ENCODE measurements at regions not wholly inside any gene's neighbourhood (a gene's known extent, or its start where the extent isn't known, plus 50 kb on each side); places are given as distances from the start of the nearest gene placed in this dataset.

DNA sequence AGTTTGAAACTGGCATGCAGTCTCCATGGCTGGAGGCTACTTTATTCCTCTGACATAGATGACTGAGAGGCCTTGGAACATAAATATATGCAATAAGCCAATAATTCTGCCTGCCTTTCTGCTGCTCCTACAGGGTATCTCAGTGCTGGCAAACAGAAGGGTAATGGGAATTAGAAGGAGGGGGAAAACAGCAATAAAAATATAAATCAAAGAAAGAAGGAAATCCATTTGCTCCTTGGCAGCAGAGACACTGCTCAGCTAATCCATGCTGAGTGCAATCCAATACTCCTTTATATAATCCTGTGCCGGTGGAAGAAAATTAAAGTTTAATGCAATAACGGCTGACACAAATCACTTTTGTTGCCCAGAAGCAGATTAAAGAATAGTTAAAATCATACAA is 478.9 kb downstream of the SPATA31D1 start:
- Histone ChIP-seq H4K91ac (ENCODE audit: low read depth, low read length) (no peak overlapping the region), H3K27me3 (ENCODE audit: insufficient read depth, low read length) (no peaks in the 10 kb centered on the region), H2BK5ac (ENCODE audit: low read depth, low read length, poor library complexity) (no peak overlapping the region), H3K14ac (ENCODE audit: low read length) (no peak overlapping the region), H2BK120ac (ENCODE audit: insufficient read depth, low read length, poor library complexity) (no peak overlapping the region), H3K4me1 (ENCODE audit: control insufficient read depth in 1 of 2, insufficient read depth in 2 of 2, low read length in 2 of 2) (no peaks in the 10 kb centered on the region), H2BK12ac (ENCODE audit: low read length) (no peak overlapping the region), H3K4me3 (ENCODE audit: low read depth, low read length) (no peak overlapping the region), H3K4ac (ENCODE audit: low read depth, low read length) (no peak overlapping the region), H3K36me3 (ENCODE audit: control insufficient read depth in 1 of 2, insufficient read depth in 2 of 2, low read length in 2 of 2) (no peaks in the 10 kb centered on the region), H3K4me2 (ENCODE audit: low read length) (no peak overlapping the region), H3K79me2 (ENCODE audit: control insufficient read depth, insufficient read depth, low read length, poor library complexity) (no peaks in the 10 kb centered on the region), H3K9me3 (ENCODE audit: insufficient read depth, low read depth, low read length) (no peaks in the 10 kb centered on the region), H4K8ac (ENCODE audit: low read depth, low read length) (no peak overlapping the region), H3K18ac (ENCODE audit: low read length) (no peak overlapping the region), H4K12ac (ENCODE audit: low read depth, low read length) (no peak overlapping the region), H3K9ac (ENCODE audit: low read length) (no peak overlapping the region), H2AK5ac (ENCODE audit: low read length) (no peak overlapping the region), H2AFZ (ENCODE audit: insufficient read depth, low read length, poor library complexity) (no peak overlapping the region), H3K27ac (ENCODE audit: low read depth, low read length) (no peak overlapping the region), H3K23ac (ENCODE audit: low read length) (no peak overlapping the region), H3K79me1 (ENCODE audit: low read length) (no peaks in the 10 kb centered on the region)
- DNase-seq: no peak
- WGBS (ENCODE audit: extremely low coverage, insufficient coverage, insufficient read length): no CpG with 5 or more reads among the region's 2 CpGs

DNA sequence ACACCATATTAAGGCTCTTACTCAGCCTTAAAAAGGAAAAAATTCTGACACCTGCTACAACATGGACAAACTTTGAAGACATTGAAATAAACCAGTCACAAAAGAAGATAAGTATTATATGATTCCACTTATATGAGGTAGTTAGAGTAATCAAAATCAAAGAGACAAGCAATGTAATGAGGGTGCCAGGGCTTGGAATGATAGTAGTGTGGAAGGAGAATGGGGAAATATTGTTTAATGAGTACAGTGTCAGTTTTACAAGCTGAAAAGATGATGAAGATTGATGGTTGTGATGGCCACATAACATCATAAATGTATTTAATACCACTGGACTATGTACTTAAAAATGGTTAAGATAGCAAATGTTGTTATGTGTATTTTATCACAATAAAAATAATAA is 485.7 kb downstream of the SPATA31D1 start:
- Histone ChIP-seq H3K36me3 (ENCODE audit: control insufficient read depth in 1 of 2, insufficient read depth in 2 of 2, low read length in 2 of 2) (no peaks in the 10 kb centered on the region), H2BK12ac (ENCODE audit: low read length) (no peak overlapping the region), H3K27ac (ENCODE audit: low read depth, low read length) (no peak overlapping the region), H3K18ac (ENCODE audit: low read length) (no peak overlapping the region), H3K79me2 (ENCODE audit: control insufficient read depth, insufficient read depth, low read length, poor library complexity) (no peaks in the 10 kb centered on the region), H3K79me1 (ENCODE audit: low read length) (no peaks in the 10 kb centered on the region), H3K4me1 (ENCODE audit: control insufficient read depth in 1 of 2, insufficient read depth in 2 of 2, low read length in 2 of 2) (no peaks in the 10 kb centered on the region), H2BK120ac (ENCODE audit: insufficient read depth, low read length, poor library complexity) (no peak overlapping the region), H3K9me3 (ENCODE audit: insufficient read depth, low read depth, low read length) (no peaks in the 10 kb centered on the region), H4K8ac (ENCODE audit: low read depth, low read length) (no peak overlapping the region), H2AK5ac (ENCODE audit: low read length) (no peak overlapping the region), H3K27me3 (ENCODE audit: insufficient read depth, low read length) (no peaks in the 10 kb centered on the region), H4K12ac (ENCODE audit: low read depth, low read length) (no peak overlapping the region), H3K23ac (ENCODE audit: low read length) (no peak overlapping the region), H2AFZ (ENCODE audit: insufficient read depth, low read length, poor library complexity) (no peak overlapping the region), H3K4ac (ENCODE audit: low read depth, low read length) (no peak overlapping the region), H3K14ac (ENCODE audit: low read length) (no peak overlapping the region), H4K91ac (ENCODE audit: low read depth, low read length) (no peak overlapping the region), H3K9ac (ENCODE audit: low read length) (no peak overlapping the region), H2BK5ac (ENCODE audit: low read depth, low read length, poor library complexity) (no peak overlapping the region), H3K4me3 (ENCODE audit: low read depth, low read length) (no peak overlapping the region), H3K4me2 (ENCODE audit: low read length) (no peak overlapping the region)
- DNase-seq: no peak

DNA sequence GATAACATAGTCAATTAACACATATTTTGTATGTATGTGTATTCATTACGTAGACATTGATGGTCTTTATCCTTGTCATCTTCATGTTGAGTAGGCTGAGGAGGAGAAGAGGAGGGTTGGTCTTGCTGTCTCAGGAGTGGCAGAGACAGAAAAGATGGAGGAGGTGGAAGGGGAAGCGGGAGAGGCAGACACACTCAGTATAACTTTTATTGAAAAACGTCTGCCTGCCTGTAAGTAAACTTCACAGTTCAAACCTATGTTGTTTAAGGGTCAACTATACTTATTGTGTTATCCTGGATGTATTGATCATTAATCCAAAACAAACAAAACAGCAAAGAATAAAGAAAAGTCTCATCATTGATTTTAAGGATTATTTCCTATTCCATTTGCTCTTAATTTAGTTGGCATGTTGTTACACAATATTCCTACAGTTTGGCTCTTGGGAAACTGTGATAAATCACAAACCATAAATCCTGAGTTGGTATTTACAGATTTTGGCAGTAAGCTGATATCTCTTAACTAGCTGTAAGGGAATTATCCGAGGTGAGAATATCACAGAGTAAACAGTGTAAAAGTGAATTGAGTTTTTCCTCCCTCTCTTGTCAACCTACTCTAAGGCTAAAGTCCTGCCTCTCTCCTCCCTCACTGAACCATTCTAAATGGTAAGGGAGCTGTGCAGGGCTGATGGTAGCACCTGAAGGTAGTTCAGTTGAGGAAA is 487.2 kb downstream of the SPATA31D1 start:
- Histone ChIP-seq H3K79me1 (ENCODE audit: low read length) (no peaks in the 10 kb centered on the region), H3K14ac (ENCODE audit: low read length) (no peak overlapping the region), H3K79me2 (ENCODE audit: control insufficient read depth, insufficient read depth, low read length, poor library complexity) (no peaks in the 10 kb centered on the region), H4K8ac (ENCODE audit: low read depth, low read length) (no peak overlapping the region), H2AK5ac (ENCODE audit: low read length) (no peak overlapping the region), H3K4me2 (ENCODE audit: low read length) (no peak overlapping the region), H3K4me1 (ENCODE audit: control insufficient read depth in 1 of 2, insufficient read depth in 2 of 2, low read length in 2 of 2) (no peaks in the 10 kb centered on the region), H2AFZ (ENCODE audit: insufficient read depth, low read length, poor library complexity) (no peak overlapping the region), H3K9me3 (ENCODE audit: insufficient read depth, low read depth, low read length) (no peaks in the 10 kb centered on the region), H3K4me3 (ENCODE audit: low read depth, low read length) (no peak overlapping the region), H4K12ac (ENCODE audit: low read depth, low read length) (no peak overlapping the region), H3K4ac (ENCODE audit: low read depth, low read length) (no peak overlapping the region), H2BK5ac (ENCODE audit: low read depth, low read length, poor library complexity) (no peak overlapping the region), H3K27ac (ENCODE audit: low read depth, low read length) (no peak overlapping the region), H3K36me3 (ENCODE audit: control insufficient read depth in 1 of 2, insufficient read depth in 2 of 2, low read length in 2 of 2) (no peaks in the 10 kb centered on the region), H3K18ac (ENCODE audit: low read length) (no peak overlapping the region), H2BK120ac (ENCODE audit: insufficient read depth, low read length, poor library complexity) (no peak overlapping the region), H4K91ac (ENCODE audit: low read depth, low read length) (no peak overlapping the region), H2BK12ac (ENCODE audit: low read length) (no peak overlapping the region), H3K27me3 (ENCODE audit: insufficient read depth, low read length) (no peaks in the 10 kb centered on the region), H3K9ac (ENCODE audit: low read length) (no peak overlapping the region), H3K23ac (ENCODE audit: low read length) (no peak overlapping the region)
- DNase-seq: no peak
- no CpG with 5 or more reads among the region's 4 CpGs for WGBS (ENCODE audit: extremely low coverage, insufficient coverage, insufficient read length)

DNA sequence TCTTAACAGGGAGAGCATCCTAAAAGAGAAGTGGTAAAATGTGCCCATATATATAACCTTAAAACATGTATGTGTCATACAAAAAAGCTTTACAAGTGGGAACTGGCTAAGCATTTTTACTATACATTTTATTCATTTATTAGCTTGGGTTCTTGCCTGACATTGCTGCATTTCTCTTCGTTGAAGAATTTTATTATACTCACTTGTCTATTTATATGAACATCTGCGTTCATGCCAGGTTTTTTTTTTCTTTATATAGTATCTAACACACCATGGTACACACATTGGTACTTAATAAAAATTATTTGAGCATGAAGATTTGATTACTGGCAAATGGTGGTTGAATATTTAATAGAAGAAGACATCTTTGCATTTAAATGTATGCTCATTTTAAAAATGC is 492.3 kb downstream of the SPATA31D1 start:
- WGBS (ENCODE audit: extremely low coverage, insufficient coverage, insufficient read length): no CpG with 5 or more reads among the region's 2 CpGs
- DNase-seq: no peak
- no peak overlapping the region for H4K8ac ChIP-seq (ENCODE audit: low read depth, low read length)
- no peak overlapping the region for H4K12ac ChIP-seq (ENCODE audit: low read depth, low read length)
- no peak overlapping the region for H2AFZ ChIP-seq (ENCODE audit: insufficient read depth, low read length, poor library complexity)
- H3K27me3 ChIP-seq (ENCODE audit: insufficient read depth, low read length): peaks cover 1% of the 10 kb centered on the region
- no peak overlapping the region for H3K14ac ChIP-seq (ENCODE audit: low read length)
- no peak overlapping the region for H3K18ac ChIP-seq (ENCODE audit: low read length)
- H3K4me3 ChIP-seq (ENCODE audit: low read depth, low read length): no peak overlapping the region
- no peak overlapping the region for H3K23ac ChIP-seq (ENCODE audit: low read length)
- H2AK5ac ChIP-seq (ENCODE audit: low read length): no peak overlapping the region
- H2BK120ac ChIP-seq (ENCODE audit: insufficient read depth, low read length, poor library complexity): no peak overlapping the region
- H3K79me2 ChIP-seq (ENCODE audit: control insufficient read depth, insufficient read depth, low read length, poor library complexity): no peaks in the 10 kb centered on the region
- no peak overlapping the region for H3K9ac ChIP-seq (ENCODE audit: low read length)
- no peak overlapping the region for H3K4me2 ChIP-seq (ENCODE audit: low read length)
- H3K79me1 ChIP-seq (ENCODE audit: low read length): no peaks in the 10 kb centered on the region
- H3K9me3 ChIP-seq (ENCODE audit: insufficient read depth, low read depth, low read length): no peaks in the 10 kb centered on the region
- no peak overlapping the region for H3K27ac ChIP-seq (ENCODE audit: low read depth, low read length)
- no peak overlapping the region for H3K4ac ChIP-seq (ENCODE audit: low read depth, low read length)
- H4K91ac ChIP-seq (ENCODE audit: low read depth, low read length): no peak overlapping the region
- no peaks in the 10 kb centered on the region for H3K4me1 ChIP-seq (ENCODE audit: control insufficient read depth in 1 of 2, insufficient read depth in 2 of 2, low read length in 2 of 2)
- no peak overlapping the region for H2BK12ac ChIP-seq (ENCODE audit: low read length)
- no peak overlapping the region for H2BK5ac ChIP-seq (ENCODE audit: low read depth, low read length, poor library complexity)
- no peaks in the 10 kb centered on the region for H3K36me3 ChIP-seq (ENCODE audit: control insufficient read depth in 1 of 2, insufficient read depth in 2 of 2, low read length in 2 of 2)

Data from trophoblast cell (in vitro differentiated cells and primary cell).